ENCODE measurements at regions not wholly inside any gene's neighbourhood (a gene's known extent, or its start where the extent isn't known, plus 50 kb on each side); places are given as distances from the start of the nearest gene placed in this dataset.

GRCh38 chr9:96167011-96167410, 135.0 kb downstream of the HSD17B3 start:
- no peaks in the 10 kb centered on the region for H3K9me3 ChIP-seq
- peaks cover 0 to 7% (median 0%) of the 10 kb centered on the region in 12 donors for H3K4me1 ChIP-seq
- H3K27ac ChIP-seq: no peak overlapping the region
- H3K4me3 ChIP-seq: no peak overlapping the region
- intact Hi-C loops (cut with DNase I): no loop called here
- H3K36me3 ChIP-seq: no peaks in the 10 kb centered on the region
- H3K27me3 ChIP-seq: peaks cover 0 to 14% (median 0%) of the 10 kb centered on the region in 9 donors
- ATAC-seq: no peak
- WGBS, 4 donors: 83 to 95% (median 92%) methylated on average over 9 to 15 of the region's 15 CpGs
- DNase-seq: no peak
- no peak for TF ChIP-seq POLR2A (IDR thresholded peaks at IDR 0.05)

GRCh38 chr9:96164268-96164683, 137.7 kb downstream of the HSD17B3 start:
- no peak for DNase-seq
- 86 to 87% (median 86%) methylated on average over 11 of the region's 11 CpGs for WGBS, 4 donors
- Histone ChIP-seq H3K27me3 (peaks cover 0 to 4% (median 0%) of the 10 kb centered on the region in 9 donors), H3K4me1 (peaks cover 0 to 7% (median 0%) of the 10 kb centered on the region in 12 donors), H3K9me3 (peaks cover 0 to 5% (median 0%) of the 10 kb centered on the region in 12 donors), H3K4me3 (no peak overlapping the region), H3K27ac (no peak overlapping the region), H3K36me3 (no peaks in the 10 kb centered on the region)
- no peak for TF ChIP-seq CTCF (IDR thresholded peaks at IDR 0.05)
- TF ChIP-seq POLR2A (IDR thresholded peaks at IDR 0.05): no peak
- no peak for ATAC-seq
- intact Hi-C loops (cut with DNase I): no loop called here

- intact Hi-C loops (cut with DNase I): no loop called here
- no peak overlapping the region for H3K27ac ChIP-seq
Measured at GRCh38 chr9:96163712-96164111, 138.3 kb downstream of the HSD17B3 start.

GRCh38 chr9:96163161-96163560, 138.8 kb downstream of the HSD17B3 start:
- intact Hi-C loops (cut with DNase I): no loop called here
- Histone ChIP-seq H3K9me3 (peaks cover 0 to 5% (median 0%) of the 10 kb centered on the region in 12 donors), H3K4me3 (no peak overlapping the region), H3K27ac (no peak overlapping the region), H3K4me1 (peaks cover 0 to 8% (median 0%) of the 10 kb centered on the region in 12 donors), H3K27me3 (peaks cover 0 to 3% (median 0%) of the 10 kb centered on the region in 9 donors), H3K36me3 (no peaks in the 10 kb centered on the region)
- no peak for TF ChIP-seq POLR2A (IDR thresholded peaks at IDR 0.05)
- no peak for TF ChIP-seq CTCF (IDR thresholded peaks at IDR 0.05)
- 72 to 85% (median 76%) methylated on average over 7 of the region's 7 CpGs for WGBS, 4 donors
- DNase-seq (no peak), ATAC-seq (no peak)

More at GRCh38 chr9:96163712-96164111, 138.3 kb downstream of the HSD17B3 start:
- peaks cover 0 to 8% (median 0%) of the 10 kb centered on the region in 12 donors for H3K4me1 ChIP-seq
- H3K9me3 ChIP-seq: peaks cover 0 to 5% (median 0%) of the 10 kb centered on the region in 12 donors
- no peaks in the 10 kb centered on the region for H3K36me3 ChIP-seq
- DNase-seq (no peak), ATAC-seq (no peak)
- peaks cover 0 to 3% (median 0%) of the 10 kb centered on the region in 9 donors for H3K27me3 ChIP-seq
- TF ChIP-seq POLR2A (IDR thresholded peaks at IDR 0.05): no peak
- TF ChIP-seq CTCF (IDR thresholded peaks at IDR 0.05): no peak
- no peak overlapping the region for H3K4me3 ChIP-seq
- 89 to 95% (median 93%) methylated on average over 10 to 14 of the region's 14 CpGs for WGBS, 4 donors

- Histone ChIP-seq H3K27me3 (peaks cover 0 to 4% (median 0%) of the 10 kb centered on the region in 9 donors), H3K27ac (no peak overlapping the region), H3K9me3 (peaks cover 0 to 5% (median 0%) of the 10 kb centered on the region in 12 donors), H3K4me3 (no peak overlapping the region), H3K36me3 (no peaks in the 10 kb centered on the region), H3K4me1 (peaks cover 0 to 10% (median 0%) of the 10 kb centered on the region in 12 donors)
- DNase-seq (no peak), ATAC-seq (no peak)
- TF ChIP-seq CTCF (IDR thresholded peaks at IDR 0.05): no peak
- TF ChIP-seq POLR2A (IDR thresholded peaks at IDR 0.05): no peak
- 65 to 81% (median 71%) methylated on average over 7 of the region's 7 CpGs for WGBS, 4 donors
- intact Hi-C loops (cut with DNase I): no loop called here
Measured at GRCh38 chr9:96161819-96162218, 140.2 kb downstream of the HSD17B3 start.
